ENCODE measurements at regions not wholly inside any gene's neighbourhood (a gene's known extent, or its start where the extent isn't known, plus 50 kb on each side); places are given as distances from the start of the nearest gene placed in this dataset.
A peak's percentile ranks its signal among the peaks of the same experiment; 100 is the strongest.

GRCh38 chr3:71930056-71930991, 145.4 kb upstream of the PROK2 start:
- Mint-ChIP-seq H3K4me3 (no peak overlapping the region), H3K9me3 (peaks cover 4% of the 10 kb centered on the region), H3K27me3 (ENCODE audit: insufficient read depth) (peaks cover 30% of the 10 kb centered on the region), H3K27ac (peak overlapping the region; percentile 56), H3K4me1 (peaks cover 26% of the 10 kb centered on the region), H3K36me3 (ENCODE audit: low read depth) (no peaks in the 10 kb centered on the region)
- peaks cover 11% of the 10 kb centered on the region for H3K9me3 ChIP-seq (ENCODE audit: control insufficient read depth, low read length)
- H3K4me3 ChIP-seq (ENCODE audit: low read length), result no peak overlapping the region
- H3K9ac ChIP-seq (ENCODE audit: extremely low read depth, low read length, poor library complexity, severe bottlenecking), result no peak overlapping the region
- 85 to 92% methylated on average over 8 to 9 of the region's 10 CpGs for WGBS, 2 experiments (ENCODE audit: insufficient coverage in 1 of 2, insufficient read length in 1 of 2)
- no peak overlapping the region for H3K27ac ChIP-seq (ENCODE audit: low read depth, low read length)
- peaks cover 6% of the 10 kb centered on the region for H3K27me3 ChIP-seq (ENCODE audit: control insufficient read depth, insufficient read depth, low read length, poor library complexity, severe bottlenecking)
- H3K4me1 ChIP-seq (ENCODE audit: control insufficient read depth, insufficient read depth, low read length), result no peaks in the 10 kb centered on the region
- peak; percentile 90 for TF ChIP-seq CTCF (conservative IDR thresholded peaks at IDR 0.05)
- peak; percentile 82 for DNase-seq
- H3K36me3 ChIP-seq (ENCODE audit: control insufficient read depth, insufficient read depth, low read length), result no peaks in the 10 kb centered on the region

- Histone ChIP-seq H3K9ac (ENCODE audit: extremely low read depth, low read length, poor library complexity, severe bottlenecking) (no peak overlapping the region), H3K4me3 (ENCODE audit: low read length) (no peak overlapping the region), H3K27me3 (ENCODE audit: control insufficient read depth, insufficient read depth, low read length, poor library complexity, severe bottlenecking) (peaks cover 11% of the 10 kb centered on the region), H3K9me3 (ENCODE audit: control insufficient read depth, low read length) (no peaks in the 10 kb centered on the region), H3K27ac (ENCODE audit: low read depth, low read length) (no peak overlapping the region), H3K4me1 (ENCODE audit: control insufficient read depth, insufficient read depth, low read length) (no peaks in the 10 kb centered on the region), H3K36me3 (ENCODE audit: control insufficient read depth, insufficient read depth, low read length) (no peaks in the 10 kb centered on the region)
- Mint-ChIP-seq H3K9me3 (no peaks in the 10 kb centered on the region), H3K4me3 (no peak overlapping the region), H3K27me3 (ENCODE audit: insufficient read depth) (peaks cover 20% of the 10 kb centered on the region), H3K27ac (no peak overlapping the region), H3K36me3 (ENCODE audit: low read depth) (no peaks in the 10 kb centered on the region), H3K4me1 (peaks cover 31% of the 10 kb centered on the region)
- 84 to 100% methylated on average over 2 of the region's 2 CpGs for WGBS, 2 experiments (ENCODE audit: insufficient coverage in 1 of 2, insufficient read length in 1 of 2)
- TF ChIP-seq CTCF (conservative IDR thresholded peaks at IDR 0.05), result no peak
- no peak for DNase-seq
Observed at GRCh38 chr3:71928212-71928611, 143.3 kb upstream of the PROK2 start.

GRCh38 chr3:71927505-71928066, 142.6 kb upstream of the PROK2 start:
- Mint-ChIP-seq H3K4me3 (no peak overlapping the region), H3K4me1 (peaks cover 31% of the 10 kb centered on the region), H3K27ac (no peak overlapping the region), H3K9me3 (no peaks in the 10 kb centered on the region), H3K36me3 (ENCODE audit: low read depth) (no peaks in the 10 kb centered on the region), H3K27me3 (ENCODE audit: insufficient read depth) (peaks cover 20% of the 10 kb centered on the region)
- Histone ChIP-seq H3K4me3 (ENCODE audit: low read length) (no peak overlapping the region), H3K4me1 (ENCODE audit: control insufficient read depth, insufficient read depth, low read length) (no peaks in the 10 kb centered on the region), H3K27me3 (ENCODE audit: control insufficient read depth, insufficient read depth, low read length, poor library complexity, severe bottlenecking) (peaks cover 11% of the 10 kb centered on the region), H3K9me3 (ENCODE audit: control insufficient read depth, low read length) (no peaks in the 10 kb centered on the region), H3K36me3 (ENCODE audit: control insufficient read depth, insufficient read depth, low read length) (no peaks in the 10 kb centered on the region), H3K9ac (ENCODE audit: extremely low read depth, low read length, poor library complexity, severe bottlenecking) (no peak overlapping the region), H3K27ac (ENCODE audit: low read depth, low read length) (no peak overlapping the region)
- DNase-seq, result no peak
- no peak for TF ChIP-seq CTCF (conservative IDR thresholded peaks at IDR 0.05)
- 91 to 95% methylated on average over 7 to 8 of the region's 8 CpGs for WGBS, 2 experiments (ENCODE audit: insufficient coverage in 1 of 2, insufficient read length in 1 of 2)
